ENCODE measurements at regions not wholly inside any gene's neighbourhood (a gene's known extent, or its start where the extent isn't known, plus 50 kb on each side); places are given as distances from the start of the nearest gene placed in this dataset.
"Not testable (repeated sequence)": the region's sequence is repeated elsewhere in the genome, so short reads cannot be mapped to it uniquely, and the experiment has no call there.

GRCh38 chr13:108064372-108064771 lies 151.0 kb downstream of the LIG4 start:
- TF ChIP-seq, protein P1, sequence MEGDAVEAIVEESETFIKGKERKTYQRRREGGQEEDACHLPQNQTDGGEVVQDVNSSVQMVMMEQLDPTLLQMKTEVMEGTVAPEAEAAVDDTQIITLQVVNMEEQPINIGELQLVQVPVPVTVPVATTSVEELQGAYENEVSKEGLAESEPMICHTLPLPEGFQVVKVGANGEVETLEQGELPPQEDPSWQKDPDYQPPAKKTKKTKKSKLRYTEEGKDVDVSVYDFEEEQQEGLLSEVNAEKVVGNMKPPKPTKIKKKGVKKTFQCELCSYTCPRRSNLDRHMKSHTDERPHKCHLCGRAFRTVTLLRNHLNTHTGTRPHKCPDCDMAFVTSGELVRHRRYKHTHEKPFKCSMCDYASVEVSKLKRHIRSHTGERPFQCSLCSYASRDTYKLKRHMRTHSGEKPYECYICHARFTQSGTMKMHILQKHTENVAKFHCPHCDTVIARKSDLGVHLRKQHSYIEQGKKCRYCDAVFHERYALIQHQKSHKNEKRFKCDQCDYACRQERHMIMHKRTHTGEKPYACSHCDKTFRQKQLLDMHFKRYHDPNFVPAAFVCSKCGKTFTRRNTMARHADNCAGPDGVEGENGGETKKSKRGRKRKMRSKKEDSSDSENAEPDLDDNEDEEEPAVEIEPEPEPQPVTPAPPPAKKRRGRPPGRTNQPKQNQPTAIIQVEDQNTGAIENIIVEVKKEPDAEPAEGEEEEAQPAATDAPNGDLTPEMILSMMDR (IDR thresholded peaks at IDR 0.05; ENCODE audit: poor library complexity) = not testable (repeated sequence)
- TF ChIP-seq EZH2 (IDR thresholded peaks at IDR 0.05; ENCODE audit: borderline replicate concordance); EZH2phosphoT487 (IDR thresholded peaks at IDR 0.05; ENCODE audit: low read depth, severe bottlenecking, unreplicated experiment): not testable (repeated sequence)

Data from hepatocyte (in vitro differentiated cells).